GM12874 (cell line): ENCODE measurements at regions not wholly inside any gene's neighbourhood (a gene's known extent, or its start where the extent isn't known, plus 50 kb on each side); places are given as distances from the start of the nearest gene placed in this dataset.

Experiments
- TF ChIP-seq, protein P1 (sequence below): IDR thresholded peaks from 2 replicates; pipeline ENCODE4 v1.5.1; 2011; ENCODE audit warnings: low read depth, mild to moderate bottlenecking, control low read depth, low read length, moderate library complexity; ENCODE audit not compliant: insufficient read depth

DNA sequence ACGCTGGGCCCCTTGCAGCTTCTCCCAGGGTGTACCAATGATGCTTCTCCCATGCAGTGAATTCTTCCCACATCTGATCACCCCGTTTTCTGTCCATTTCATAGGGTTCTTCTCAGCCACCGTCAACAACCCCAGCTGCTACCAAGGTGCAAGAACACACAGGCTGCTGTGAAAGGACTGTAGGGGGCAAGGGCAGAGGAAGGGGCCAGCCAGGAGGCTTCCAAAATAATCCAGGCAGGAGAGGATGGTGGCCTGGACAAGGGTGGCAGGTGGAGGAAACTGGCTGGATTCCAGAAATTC, 113.3 kb upstream of the WNT4 start:
- TF ChIP-seq, protein P1, sequence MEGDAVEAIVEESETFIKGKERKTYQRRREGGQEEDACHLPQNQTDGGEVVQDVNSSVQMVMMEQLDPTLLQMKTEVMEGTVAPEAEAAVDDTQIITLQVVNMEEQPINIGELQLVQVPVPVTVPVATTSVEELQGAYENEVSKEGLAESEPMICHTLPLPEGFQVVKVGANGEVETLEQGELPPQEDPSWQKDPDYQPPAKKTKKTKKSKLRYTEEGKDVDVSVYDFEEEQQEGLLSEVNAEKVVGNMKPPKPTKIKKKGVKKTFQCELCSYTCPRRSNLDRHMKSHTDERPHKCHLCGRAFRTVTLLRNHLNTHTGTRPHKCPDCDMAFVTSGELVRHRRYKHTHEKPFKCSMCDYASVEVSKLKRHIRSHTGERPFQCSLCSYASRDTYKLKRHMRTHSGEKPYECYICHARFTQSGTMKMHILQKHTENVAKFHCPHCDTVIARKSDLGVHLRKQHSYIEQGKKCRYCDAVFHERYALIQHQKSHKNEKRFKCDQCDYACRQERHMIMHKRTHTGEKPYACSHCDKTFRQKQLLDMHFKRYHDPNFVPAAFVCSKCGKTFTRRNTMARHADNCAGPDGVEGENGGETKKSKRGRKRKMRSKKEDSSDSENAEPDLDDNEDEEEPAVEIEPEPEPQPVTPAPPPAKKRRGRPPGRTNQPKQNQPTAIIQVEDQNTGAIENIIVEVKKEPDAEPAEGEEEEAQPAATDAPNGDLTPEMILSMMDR: no peak

DNA sequence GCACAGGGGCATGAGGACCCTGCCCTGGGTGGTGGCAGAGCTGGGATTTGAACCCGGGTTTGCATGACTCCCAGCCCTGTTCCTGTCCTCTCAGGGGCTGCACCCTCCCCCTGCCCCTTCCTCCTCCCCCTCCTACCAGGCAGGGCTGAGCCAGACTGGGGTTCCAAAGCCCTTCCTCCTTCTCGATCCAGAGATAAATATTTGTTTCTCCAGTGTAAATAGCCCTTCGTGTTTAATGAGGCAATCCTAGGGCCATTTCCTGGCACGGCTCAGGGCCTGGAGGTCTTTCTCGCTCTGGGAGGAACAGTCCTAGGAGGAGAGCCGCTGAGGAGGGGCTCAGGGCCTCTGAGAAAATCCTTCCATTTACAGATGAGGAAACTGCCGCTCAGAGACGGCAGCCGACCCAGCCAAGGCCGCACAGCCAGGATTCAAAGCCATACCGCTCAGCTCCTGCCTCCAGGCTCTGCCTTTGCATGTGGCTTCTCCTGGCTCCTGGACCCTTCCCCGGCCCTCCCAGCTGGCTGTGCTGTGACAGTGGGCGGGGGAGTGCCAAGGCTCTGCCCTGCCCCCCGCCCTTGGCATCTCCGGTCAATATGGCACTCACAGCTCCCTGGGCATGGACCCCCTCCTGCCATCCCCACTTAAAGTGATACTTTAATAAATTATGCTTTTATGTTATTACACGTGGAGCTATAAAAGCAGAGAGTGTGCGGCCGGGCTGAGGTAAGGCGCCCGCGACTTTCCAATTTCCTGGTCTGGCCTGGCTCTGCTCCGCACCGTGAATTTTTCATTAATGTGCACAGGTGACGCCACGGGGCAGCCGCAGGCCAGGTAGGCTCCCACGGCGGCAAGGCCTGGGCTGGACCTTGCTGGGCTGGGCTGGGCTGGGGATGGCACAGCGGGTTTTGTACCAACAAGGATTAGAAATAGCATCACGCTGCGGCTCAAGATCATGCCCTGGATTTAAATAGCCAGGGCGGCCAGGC, 114.7 kb upstream of the WNT4 start:
- TF ChIP-seq, protein P1: no peak

DNA sequence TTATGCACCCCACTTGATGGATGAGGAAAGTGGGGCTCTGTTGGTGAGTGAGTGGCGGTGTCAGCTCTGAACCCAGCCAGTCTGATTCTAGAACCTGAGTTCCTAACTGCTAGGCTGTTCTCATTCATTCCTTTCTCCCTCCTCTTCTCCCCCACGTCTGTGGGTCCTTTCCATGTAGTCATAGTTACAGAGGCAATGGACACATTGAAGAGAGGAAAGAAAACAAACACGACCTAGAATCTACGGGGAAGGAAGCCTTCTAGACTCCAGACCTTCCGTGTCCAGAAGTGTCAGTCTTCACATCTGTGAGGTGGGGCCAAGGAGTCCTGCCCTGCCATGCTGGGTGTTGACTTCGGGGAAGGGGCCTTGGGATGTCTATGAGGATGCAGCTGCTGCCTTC, 115.8 kb upstream of the WNT4 start:
- TF ChIP-seq, protein P1: no peak

DNA sequence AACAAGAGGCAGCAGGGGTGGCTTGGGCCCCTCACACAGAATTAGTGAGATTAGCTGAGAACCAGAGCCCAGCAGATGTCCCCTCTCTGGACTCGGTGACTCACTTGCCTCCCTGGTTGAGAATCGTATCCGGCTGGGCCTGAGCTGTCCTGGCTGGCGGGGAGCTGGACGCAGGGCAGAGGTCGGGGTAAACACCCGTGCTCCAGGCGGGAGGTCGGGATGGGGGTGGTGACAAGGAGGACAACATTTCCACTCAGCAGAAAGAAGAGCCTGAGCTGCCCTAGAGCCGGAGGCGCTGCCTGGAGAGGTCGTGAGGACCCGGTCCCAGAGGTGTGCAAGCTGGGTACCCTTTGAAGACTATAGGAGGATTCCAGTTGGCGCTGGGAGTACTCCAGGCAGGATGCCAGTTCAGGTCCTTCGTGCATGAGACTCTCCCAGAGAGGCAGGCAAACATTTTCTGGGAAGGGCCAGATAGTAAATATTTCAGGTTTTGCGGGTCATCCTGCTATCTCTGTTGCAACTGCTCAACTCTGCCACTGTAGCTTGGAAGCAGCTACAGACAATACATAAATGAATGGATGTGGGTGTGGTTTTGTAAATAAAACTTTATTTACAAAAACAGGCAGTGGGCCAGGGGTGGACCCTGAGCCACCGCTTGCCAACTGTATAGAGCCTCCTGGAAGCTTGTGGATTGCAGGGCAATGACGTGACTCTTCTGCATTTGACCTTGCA, 116.8 kb upstream of the WNT4 start:
- TF ChIP-seq, protein P1: no peak

DNA sequence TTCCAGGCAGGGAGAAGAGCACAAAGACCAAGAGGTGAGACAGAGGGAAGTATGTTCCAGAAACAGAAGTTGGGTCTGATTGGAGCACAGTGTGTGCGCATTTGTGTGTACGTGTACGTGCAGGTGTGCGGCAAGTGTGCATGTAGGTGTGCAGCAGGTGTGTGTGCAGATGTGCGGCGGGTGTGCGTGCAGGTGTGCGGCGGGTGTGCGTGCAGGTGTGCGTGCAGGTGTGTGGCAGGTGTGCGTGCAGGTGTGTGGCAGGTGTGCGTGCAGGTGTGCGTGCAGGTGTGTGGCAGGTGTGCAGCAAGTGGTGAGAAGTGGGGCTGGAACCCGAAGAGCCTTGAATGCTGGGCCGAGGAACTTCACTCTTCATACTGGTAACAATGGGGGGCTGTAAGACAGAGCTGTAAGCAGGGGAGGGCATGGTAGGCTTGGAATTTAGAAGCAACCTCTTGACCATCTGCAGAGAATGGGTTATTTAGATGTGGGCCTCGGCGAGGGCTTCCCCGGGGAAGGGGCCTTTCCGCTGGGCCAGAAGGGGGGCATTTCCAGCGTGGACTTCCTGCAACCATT, 118.0 kb upstream of the WNT4 start:
- TF ChIP-seq, protein P1: no peak

DNA sequence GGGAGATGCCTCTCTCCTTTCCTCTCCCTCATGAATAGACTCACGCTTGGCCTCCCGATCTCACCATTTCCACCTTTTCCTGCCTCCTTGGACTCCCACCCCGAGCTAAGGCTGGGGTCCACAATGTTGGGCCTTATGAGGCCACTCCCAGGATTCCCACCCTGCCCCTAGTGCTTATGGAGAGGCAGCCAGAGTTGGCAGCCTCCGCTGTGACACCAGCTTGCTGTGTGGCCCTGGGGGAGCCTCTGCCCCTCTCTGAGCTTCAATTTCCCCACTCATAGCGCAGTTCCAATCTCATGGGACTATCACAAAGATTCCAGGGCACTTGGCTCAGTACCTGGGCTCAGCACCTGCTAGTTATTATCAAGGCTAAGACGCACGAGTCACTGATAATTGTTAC, 118.7 kb upstream of the WNT4 start:
- TF ChIP-seq, protein P1: no peak

DNA sequence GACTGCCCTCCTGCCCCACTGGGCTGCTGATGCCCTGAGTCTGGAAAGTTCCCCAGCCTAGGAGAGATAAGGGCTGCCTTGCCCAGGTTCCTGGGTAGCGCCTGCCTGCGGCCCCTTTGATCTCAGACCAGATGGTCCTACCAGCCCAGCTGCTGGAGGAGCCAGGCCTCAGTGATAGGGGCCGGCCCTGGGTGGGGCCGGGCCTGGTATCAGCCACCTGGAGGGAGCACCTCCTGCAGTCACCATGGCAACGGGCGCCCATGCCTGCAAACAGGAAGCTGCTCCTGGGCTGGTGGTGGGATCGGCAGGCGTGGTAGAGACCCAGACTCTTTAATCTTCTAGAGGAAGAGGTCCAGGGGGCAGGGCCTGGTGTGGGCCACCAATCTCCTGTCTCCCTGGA, 119.7 kb upstream of the WNT4 start:
- TF ChIP-seq, protein P1: no peak
